Panc1 (cell line): ENCODE measurements at regions not wholly inside any gene's neighbourhood (a gene's known extent, or its start where the extent isn't known, plus 50 kb on each side); places are given as distances from the start of the nearest gene placed in this dataset.

Source experiments
- POLR2AphosphoS5 ChIP-seq: IDR thresholded peaks from 2 replicates; pipeline ENCODE4 v1.6.1; 2012; ENCODE audit warnings: mild to moderate bottlenecking, low read depth, low read length, moderate library complexity
- SIN3A ChIP-seq: IDR thresholded peaks from 2 replicates; pipeline ENCODE4 v1.6.1; 2012; ENCODE audit warnings: low read depth, mild to moderate bottlenecking, low read length, moderate library complexity, borderline replicate concordance; ENCODE audit not compliant: insufficient read depth
- TCF7L2 ChIP-seq: IDR thresholded peaks from 2 replicates; pipeline ENCODE4 v1.6.1; 2011; ENCODE audit warnings: mild to moderate bottlenecking, low read depth, low read length, inconsistent platforms
- TF ChIP-seq, protein P1 (sequence below), 2 experiments: IDR thresholded peaks; 2 replicates each; pipeline ENCODE4 v1.6.1; 2011 to 2012; ENCODE audit warnings: low read depth in 2 of 2, control low read depth in 1 of 2, low read length in 1 of 2, mild to moderate bottlenecking in 1 of 2, moderate library complexity in 1 of 2; ENCODE audit not compliant: insufficient read depth in 1 of 2
- TF ChIP-seq, protein P2 (sequence below): fragments of 450-650 bp; IDR thresholded peaks from 2 replicates; pipeline ENCODE4 v1.5.1; 2017; ENCODE audit warnings: mild to moderate bottlenecking

- TF ChIP-seq TCF7L2: no peak
- TF ChIP-seq, protein P1, sequence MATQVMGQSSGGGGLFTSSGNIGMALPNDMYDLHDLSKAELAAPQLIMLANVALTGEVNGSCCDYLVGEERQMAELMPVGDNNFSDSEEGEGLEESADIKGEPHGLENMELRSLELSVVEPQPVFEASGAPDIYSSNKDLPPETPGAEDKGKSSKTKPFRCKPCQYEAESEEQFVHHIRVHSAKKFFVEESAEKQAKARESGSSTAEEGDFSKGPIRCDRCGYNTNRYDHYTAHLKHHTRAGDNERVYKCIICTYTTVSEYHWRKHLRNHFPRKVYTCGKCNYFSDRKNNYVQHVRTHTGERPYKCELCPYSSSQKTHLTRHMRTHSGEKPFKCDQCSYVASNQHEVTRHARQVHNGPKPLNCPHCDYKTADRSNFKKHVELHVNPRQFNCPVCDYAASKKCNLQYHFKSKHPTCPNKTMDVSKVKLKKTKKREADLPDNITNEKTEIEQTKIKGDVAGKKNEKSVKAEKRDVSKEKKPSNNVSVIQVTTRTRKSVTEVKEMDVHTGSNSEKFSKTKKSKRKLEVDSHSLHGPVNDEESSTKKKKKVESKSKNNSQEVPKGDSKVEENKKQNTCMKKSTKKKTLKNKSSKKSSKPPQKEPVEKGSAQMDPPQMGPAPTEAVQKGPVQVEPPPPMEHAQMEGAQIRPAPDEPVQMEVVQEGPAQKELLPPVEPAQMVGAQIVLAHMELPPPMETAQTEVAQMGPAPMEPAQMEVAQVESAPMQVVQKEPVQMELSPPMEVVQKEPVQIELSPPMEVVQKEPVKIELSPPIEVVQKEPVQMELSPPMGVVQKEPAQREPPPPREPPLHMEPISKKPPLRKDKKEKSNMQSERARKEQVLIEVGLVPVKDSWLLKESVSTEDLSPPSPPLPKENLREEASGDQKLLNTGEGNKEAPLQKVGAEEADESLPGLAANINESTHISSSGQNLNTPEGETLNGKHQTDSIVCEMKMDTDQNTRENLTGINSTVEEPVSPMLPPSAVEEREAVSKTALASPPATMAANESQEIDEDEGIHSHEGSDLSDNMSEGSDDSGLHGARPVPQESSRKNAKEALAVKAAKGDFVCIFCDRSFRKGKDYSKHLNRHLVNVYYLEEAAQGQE (IDR thresholded peaks at IDR 0.05; ENCODE audit: insufficient read depth in 1 of 2, low read depth in 2 of 2, low read length in 1 of 2): no peak
- no peak for TF ChIP-seq POLR2AphosphoS5
- TF ChIP-seq, protein P2, sequence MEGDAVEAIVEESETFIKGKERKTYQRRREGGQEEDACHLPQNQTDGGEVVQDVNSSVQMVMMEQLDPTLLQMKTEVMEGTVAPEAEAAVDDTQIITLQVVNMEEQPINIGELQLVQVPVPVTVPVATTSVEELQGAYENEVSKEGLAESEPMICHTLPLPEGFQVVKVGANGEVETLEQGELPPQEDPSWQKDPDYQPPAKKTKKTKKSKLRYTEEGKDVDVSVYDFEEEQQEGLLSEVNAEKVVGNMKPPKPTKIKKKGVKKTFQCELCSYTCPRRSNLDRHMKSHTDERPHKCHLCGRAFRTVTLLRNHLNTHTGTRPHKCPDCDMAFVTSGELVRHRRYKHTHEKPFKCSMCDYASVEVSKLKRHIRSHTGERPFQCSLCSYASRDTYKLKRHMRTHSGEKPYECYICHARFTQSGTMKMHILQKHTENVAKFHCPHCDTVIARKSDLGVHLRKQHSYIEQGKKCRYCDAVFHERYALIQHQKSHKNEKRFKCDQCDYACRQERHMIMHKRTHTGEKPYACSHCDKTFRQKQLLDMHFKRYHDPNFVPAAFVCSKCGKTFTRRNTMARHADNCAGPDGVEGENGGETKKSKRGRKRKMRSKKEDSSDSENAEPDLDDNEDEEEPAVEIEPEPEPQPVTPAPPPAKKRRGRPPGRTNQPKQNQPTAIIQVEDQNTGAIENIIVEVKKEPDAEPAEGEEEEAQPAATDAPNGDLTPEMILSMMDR: no peak
- TF ChIP-seq SIN3A: no peak
These were observed 399.8 kb upstream of the POU3F4 start for GRCh38 chrX:83108278-83108677.
